HCT116 (cell line): ENCODE measurements at regions not wholly inside any gene's neighbourhood (a gene's known extent, or its start where the extent isn't known, plus 50 kb on each side); places are given as distances from the start of the nearest gene placed in this dataset.

ENCODE experiments used
- ATAC-seq: fragments of 200-7000 bp; cut with Tn5 transposase; 2 replicates; pipeline ENCODE4 v1.9.1; 2020; ENCODE audit warnings: mild to moderate bottlenecking, moderate library complexity
- BruUV-seq: library from RNA; stranded (reverse); fragments of 400-500 nt; replicated peaks from 2 replicates; lab custom pipeline; 2021; lab: Mats Ljungman, UMichigan
- CTCF ChIA-PET: fragments of 300-600 bp; sonication (Branson Sonifier 250); formaldehyde crosslinking; loops from one replicate; lab custom pipeline; 2021; ENCODE audit warnings: antibody characterized with exemption; lab: Charles Lee
- POLR2A ChIA-PET: fragments of 300-600, 350-600 bp; sonication (Branson Sonifier 250); formaldehyde crosslinking; loops from one replicate; lab custom pipeline; 2021; ENCODE audit warnings: antibody characterized with exemption; lab: Charles Lee
- RAD21 ChIA-PET, 2 experiments: fragments of 300-600 bp; sonication (Branson Sonifier 250); formaldehyde crosslinking; loops; one replicate each; lab custom pipeline; 2023; ENCODE audit warnings: low total read pairs in 2 of 2; ENCODE audit not compliant: uncharacterized antibody in 2 of 2, unreplicated experiment in 2 of 2, low non-redundant PET in 1 of 2; lab: Charles Lee
- DNase-seq: peaks from one replicate; pipeline ENCODE4 v3.0.0-alpha.2; 2010; ENCODE audit warnings: low read depth, low spot score
- H2AFZ ChIP-seq: fragments of 200-600 bp; shearing (Covaris generic), sonication (generic); 2 replicates; pipeline ENCODE4 v1.6.1; 2017; ENCODE audit warnings: low read depth, mixed run types, mixed read lengths, antibody characterized with exemption, low read length; ENCODE audit not compliant: poor library complexity, severe bottlenecking
- H3K27ac ChIP-seq: 2 replicates; pipeline ENCODE4 v1.5.1; 2012; ENCODE audit warnings: low read depth, low read length
- H3K27me3 ChIP-seq: fragments of 200-600 bp; sonication (generic); 2 replicates; pipeline ENCODE4 v1.6.1; 2016; ENCODE audit warnings: mixed run types, low read length, mixed read lengths; ENCODE audit not compliant: insufficient read depth
- H3K36me3 ChIP-seq, 2 experiments: fragments of 200-500 bp in 1 of 2; fragments of 200-600 bp in 1 of 2; sonication (Bioruptor generic) in 1 of 2; sonication (generic) in 1 of 2; 2 replicates each; pipeline versions ENCODE4 v1.5.1 to v1.6.1; 2014 to 2016; ENCODE audit warnings: low read length in 2 of 2, inconsistent platforms in 1 of 2, mixed read lengths in 1 of 2, mixed run types in 1 of 2; ENCODE audit not compliant: insufficient read depth in 2 of 2, control insufficient read depth in 1 of 2
- H3K4me1 ChIP-seq, 2 experiments: fragments of 200-600 bp in 1 of 2; sonication (generic) in 1 of 2; 2 replicates each; pipeline versions ENCODE4 v1.5.1 to v1.6.1; 2012 to 2017; ENCODE audit warnings: low read length in 2 of 2, inconsistent platforms in 1 of 2, mild to moderate bottlenecking in 1 of 2, mixed read lengths in 1 of 2, mixed run types in 1 of 2, moderate library complexity in 1 of 2; ENCODE audit not compliant: insufficient read depth in 2 of 2, control insufficient read depth in 1 of 2
- H3K4me2 ChIP-seq: fragments of 200-600 bp; sonication (generic); 2 replicates; pipeline ENCODE4 v1.6.1; 2017; ENCODE audit warnings: mixed run types, low read length, mixed read lengths
- H3K4me3 ChIP-seq, 2 experiments: fragments of 200-600 bp in 1 of 2; sonication (generic) in 1 of 2; replicated peaks in 1 of 2; 2 replicates each; pipeline ENCODE4 v1.5.1; 2011 to 2016; ENCODE audit warnings: low read length in 2 of 2, control low read depth in 1 of 2, low read depth in 1 of 2, mild to moderate bottlenecking in 1 of 2, mixed read lengths in 1 of 2, mixed run types in 1 of 2
- H3K79me2 ChIP-seq: fragments of 200-600 bp; sonication (generic); 2 replicates; pipeline ENCODE4 v1.6.1; 2017; ENCODE audit warnings: mild to moderate bottlenecking, mixed run types, low read length, moderate library complexity, mixed read lengths; ENCODE audit not compliant: insufficient read depth
- H3K9ac ChIP-seq: fragments of 200-600 bp; sonication (generic); 2 replicates; pipeline ENCODE4 v1.6.1; 2016; ENCODE audit warnings: low read length, mixed read lengths
- H3K9me2 ChIP-seq: fragments of 200-600 bp; sonication (generic), shearing (Covaris generic); 2 replicates; pipeline ENCODE4 v1.6.1; 2017; ENCODE audit warnings: mixed run types, mild to moderate bottlenecking, moderate library complexity; ENCODE audit not compliant: insufficient read depth
- H3K9me3 ChIP-seq, 2 experiments: fragments of 200-500 bp in 1 of 2; fragments of 200-600 bp in 1 of 2; sonication (Bioruptor generic) in 1 of 2; sonication (generic) in 1 of 2; 2 replicates each; pipeline ENCODE4 v1.6.1; 2014 to 2017; ENCODE audit warnings: low read length in 2 of 2, mixed read lengths in 2 of 2, inconsistent platforms in 1 of 2, low read depth in 1 of 2, mild to moderate bottlenecking in 1 of 2, mixed run types in 1 of 2, moderate library complexity in 1 of 2; ENCODE audit not compliant: control insufficient read depth in 1 of 2, insufficient read depth in 1 of 2
- H4K20me1 ChIP-seq: fragments of 200-600 bp; sonication (generic), shearing (Covaris generic); 2 replicates; pipeline ENCODE4 v1.6.1; 2017; ENCODE audit warnings: mixed run types, mild to moderate bottlenecking, moderate library complexity; ENCODE audit not compliant: insufficient read depth
- ELF1 ChIP-seq: IDR thresholded peaks from 2 replicates; pipeline ENCODE4 v1.6.1; 2012; ENCODE audit warnings: low read depth, borderline replicate concordance
- FOSL1 ChIP-seq: IDR thresholded peaks from 2 replicates; pipeline ENCODE4 v1.6.1; 2012; ENCODE audit warnings: low read depth
- POLR2A ChIP-seq: IDR thresholded peaks from 2 replicates; pipeline ENCODE4 v1.7.0; 2011; ENCODE audit warnings: borderline replicate concordance; ENCODE audit not compliant: insufficient read depth, insufficient read length; ENCODE audit errors: extremely low read depth
- POLR2AphosphoS5 ChIP-seq: IDR thresholded peaks from 2 replicates; pipeline ENCODE4 v1.6.1; 2011; ENCODE audit warnings: mild to moderate bottlenecking, low read depth, low read length, moderate library complexity
- RAD21 ChIP-seq: IDR thresholded peaks from 2 replicates; pipeline ENCODE4 v1.6.1; 2012; ENCODE audit warnings: low read depth, mild to moderate bottlenecking
- SIN3A ChIP-seq: IDR thresholded peaks from 2 replicates; pipeline ENCODE4 v1.6.1; 2012; ENCODE audit warnings: low read depth
- SRF ChIP-seq: IDR thresholded peaks from 2 replicates; pipeline ENCODE4 v1.6.1; 2012; ENCODE audit warnings: low read depth
- TCF7L2 ChIP-seq: IDR thresholded peaks from 2 replicates; pipeline ENCODE4 v1.7.0; 2011; ENCODE audit warnings: borderline replicate concordance, inconsistent platforms; ENCODE audit not compliant: insufficient read depth, insufficient read length; ENCODE audit errors: extremely low read depth
- YY1 ChIP-seq: IDR thresholded peaks from 2 replicates; pipeline ENCODE4 v1.6.1; 2011; ENCODE audit warnings: low read length, low read depth, moderate library complexity, mild to moderate bottlenecking; ENCODE audit not compliant: insufficient replicate concordance; ENCODE audit errors: extremely low read depth
- ZFX ChIP-seq: fragments of 450-650 bp; IDR thresholded peaks from 2 replicates; pipeline ENCODE4 v1.6.1; 2017
- ZNF274 ChIP-seq: fragments of 200-500 bp; sonication (Bioruptor generic); IDR thresholded peaks from 2 replicates; pipeline ENCODE4 v1.6.1; 2014; ENCODE audit warnings: mild to moderate bottlenecking, low read depth, low read length, inconsistent platforms
- intact Hi-C: fragments of 100-400 bp; cut with micrococcal nuclease; formaldehyde crosslinking; loops from 2 replicates; pipeline ENCODE4 v1.10.0; 2022
- TF ChIP-seq, protein P1 (sequence below): IDR thresholded peaks from 2 replicates; pipeline ENCODE4 v1.6.1; 2012; ENCODE audit warnings: low read depth
- TF ChIP-seq, protein P2 (sequence below), 3 experiments: fragments of 200-600 bp in 1 of 3; sonication (generic) in 1 of 3; IDR thresholded peaks in 2 of 3; conservative IDR thresholded peaks in 1 of 3; 2 replicates each; pipeline ENCODE4 v1.5.1; 2012 to 2017; ENCODE audit warnings: low read depth in 2 of 3, low read length in 2 of 3, antibody characterized with exemption in 1 of 3, borderline replicate concordance in 1 of 3, control low read depth in 1 of 3, mild to moderate bottlenecking in 1 of 3, mixed read lengths in 1 of 3, mixed run types in 1 of 3, moderate library complexity in 1 of 3; ENCODE audit not compliant: insufficient read depth in 1 of 3
- TF ChIP-seq, protein P3 (sequence below): IDR thresholded peaks from 2 replicates; pipeline ENCODE4 v1.6.1; 2012
- TF ChIP-seq, protein P4 (sequence below): IDR thresholded peaks from 2 replicates; pipeline ENCODE4 v1.6.1; 2011; ENCODE audit warnings: mild to moderate bottlenecking, low read length, moderate library complexity; ENCODE audit not compliant: insufficient replicate concordance; ENCODE audit errors: extremely low read depth

DNA sequence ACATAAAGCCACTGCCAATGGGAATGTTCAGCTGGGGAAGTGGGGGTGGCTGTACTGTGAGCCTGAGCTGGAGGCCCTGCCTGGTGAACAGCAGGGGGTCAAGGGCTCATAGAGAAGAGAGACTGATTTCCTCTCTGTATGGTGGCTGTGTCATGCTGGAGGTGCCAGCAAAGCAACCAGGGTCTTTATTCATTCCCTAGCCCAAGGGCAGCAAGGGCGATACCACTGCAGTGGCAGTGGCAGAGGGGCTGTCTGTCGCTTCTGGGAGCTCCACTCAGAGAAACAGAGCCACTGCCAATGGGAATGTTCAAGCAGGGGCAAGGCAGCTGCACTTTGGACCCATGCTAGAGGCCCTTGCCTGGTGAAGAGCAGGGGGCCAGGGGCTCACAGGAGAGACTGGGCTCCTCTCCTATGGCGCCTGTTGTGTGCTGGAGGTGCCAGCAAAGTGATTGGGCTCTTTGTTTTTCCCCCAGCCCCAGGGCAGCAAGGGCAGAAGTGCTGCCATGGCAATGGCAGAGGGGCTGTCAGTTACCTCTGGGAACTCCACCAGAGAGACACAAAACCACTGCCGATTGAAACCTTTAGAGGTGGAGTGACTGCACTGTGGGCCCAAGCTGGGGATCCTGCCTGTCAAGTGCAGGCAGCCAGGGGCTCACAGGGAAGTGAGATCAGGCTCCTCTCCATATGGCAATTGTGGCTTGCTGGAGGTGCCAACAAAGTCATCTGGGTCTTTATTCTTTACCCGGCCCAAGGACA is 545.1 kb downstream of the SH2D4B start:
- CTCF ChIA-PET = no interaction called here
- POLR2A ChIA-PET = no interaction called here

More for the DNA sequence above, 545.1 kb downstream of the SH2D4B start:
- ATAC-seq = no peak
- Histone ChIP-seq H3K27ac (no peak overlapping the region), H3K4me1 (no peaks in the 10 kb centered on the region), H4K20me1 (no peaks in the 10 kb centered on the region), H3K36me3 (no peaks in the 10 kb centered on the region), H3K79me2 (no peaks in the 10 kb centered on the region), H3K27me3 (no peaks in the 10 kb centered on the region), H3K9me2 (no peaks in the 10 kb centered on the region), H3K9ac (no peak overlapping the region), H3K4me2 (no peak overlapping the region), H2AFZ (no peak overlapping the region), H3K4me3 (no peak overlapping the region), H3K9me3 (peaks cover 0 to 9% of the 10 kb centered on the region in 2 experiments; a peak in 2 of 4 replicates)
- TF ChIP-seq FOSL1 = no peak
- TF ChIP-seq ELF1 = no peak
- no peak for TF ChIP-seq SIN3A
- no peak for TF ChIP-seq POLR2A
- no peak for TF ChIP-seq YY1
- TF ChIP-seq POLR2AphosphoS5 = no peak
- TF ChIP-seq, protein P1, sequence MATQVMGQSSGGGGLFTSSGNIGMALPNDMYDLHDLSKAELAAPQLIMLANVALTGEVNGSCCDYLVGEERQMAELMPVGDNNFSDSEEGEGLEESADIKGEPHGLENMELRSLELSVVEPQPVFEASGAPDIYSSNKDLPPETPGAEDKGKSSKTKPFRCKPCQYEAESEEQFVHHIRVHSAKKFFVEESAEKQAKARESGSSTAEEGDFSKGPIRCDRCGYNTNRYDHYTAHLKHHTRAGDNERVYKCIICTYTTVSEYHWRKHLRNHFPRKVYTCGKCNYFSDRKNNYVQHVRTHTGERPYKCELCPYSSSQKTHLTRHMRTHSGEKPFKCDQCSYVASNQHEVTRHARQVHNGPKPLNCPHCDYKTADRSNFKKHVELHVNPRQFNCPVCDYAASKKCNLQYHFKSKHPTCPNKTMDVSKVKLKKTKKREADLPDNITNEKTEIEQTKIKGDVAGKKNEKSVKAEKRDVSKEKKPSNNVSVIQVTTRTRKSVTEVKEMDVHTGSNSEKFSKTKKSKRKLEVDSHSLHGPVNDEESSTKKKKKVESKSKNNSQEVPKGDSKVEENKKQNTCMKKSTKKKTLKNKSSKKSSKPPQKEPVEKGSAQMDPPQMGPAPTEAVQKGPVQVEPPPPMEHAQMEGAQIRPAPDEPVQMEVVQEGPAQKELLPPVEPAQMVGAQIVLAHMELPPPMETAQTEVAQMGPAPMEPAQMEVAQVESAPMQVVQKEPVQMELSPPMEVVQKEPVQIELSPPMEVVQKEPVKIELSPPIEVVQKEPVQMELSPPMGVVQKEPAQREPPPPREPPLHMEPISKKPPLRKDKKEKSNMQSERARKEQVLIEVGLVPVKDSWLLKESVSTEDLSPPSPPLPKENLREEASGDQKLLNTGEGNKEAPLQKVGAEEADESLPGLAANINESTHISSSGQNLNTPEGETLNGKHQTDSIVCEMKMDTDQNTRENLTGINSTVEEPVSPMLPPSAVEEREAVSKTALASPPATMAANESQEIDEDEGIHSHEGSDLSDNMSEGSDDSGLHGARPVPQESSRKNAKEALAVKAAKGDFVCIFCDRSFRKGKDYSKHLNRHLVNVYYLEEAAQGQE = no peak
- TF ChIP-seq RAD21 = no peak
- no peak for TF ChIP-seq ZFX
- no peak for TF ChIP-seq SRF
- TF ChIP-seq, protein P2, sequence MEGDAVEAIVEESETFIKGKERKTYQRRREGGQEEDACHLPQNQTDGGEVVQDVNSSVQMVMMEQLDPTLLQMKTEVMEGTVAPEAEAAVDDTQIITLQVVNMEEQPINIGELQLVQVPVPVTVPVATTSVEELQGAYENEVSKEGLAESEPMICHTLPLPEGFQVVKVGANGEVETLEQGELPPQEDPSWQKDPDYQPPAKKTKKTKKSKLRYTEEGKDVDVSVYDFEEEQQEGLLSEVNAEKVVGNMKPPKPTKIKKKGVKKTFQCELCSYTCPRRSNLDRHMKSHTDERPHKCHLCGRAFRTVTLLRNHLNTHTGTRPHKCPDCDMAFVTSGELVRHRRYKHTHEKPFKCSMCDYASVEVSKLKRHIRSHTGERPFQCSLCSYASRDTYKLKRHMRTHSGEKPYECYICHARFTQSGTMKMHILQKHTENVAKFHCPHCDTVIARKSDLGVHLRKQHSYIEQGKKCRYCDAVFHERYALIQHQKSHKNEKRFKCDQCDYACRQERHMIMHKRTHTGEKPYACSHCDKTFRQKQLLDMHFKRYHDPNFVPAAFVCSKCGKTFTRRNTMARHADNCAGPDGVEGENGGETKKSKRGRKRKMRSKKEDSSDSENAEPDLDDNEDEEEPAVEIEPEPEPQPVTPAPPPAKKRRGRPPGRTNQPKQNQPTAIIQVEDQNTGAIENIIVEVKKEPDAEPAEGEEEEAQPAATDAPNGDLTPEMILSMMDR (IDR thresholded peaks at IDR 0.05 in 2 of 3, conservative IDR thresholded peaks at IDR 0.05 in 1 of 3; ENCODE audit: borderline replicate concordance in 1 of 3, insufficient read depth in 1 of 3, low read depth in 2 of 3, low read length in 2 of 3) = no peak
- no peak for TF ChIP-seq ZNF274
- TF ChIP-seq, protein P3, sequence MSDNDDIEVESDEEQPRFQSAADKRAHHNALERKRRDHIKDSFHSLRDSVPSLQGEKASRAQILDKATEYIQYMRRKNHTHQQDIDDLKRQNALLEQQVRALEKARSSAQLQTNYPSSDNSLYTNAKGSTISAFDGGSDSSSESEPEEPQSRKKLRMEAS = no peak
- TF ChIP-seq, protein P4, sequence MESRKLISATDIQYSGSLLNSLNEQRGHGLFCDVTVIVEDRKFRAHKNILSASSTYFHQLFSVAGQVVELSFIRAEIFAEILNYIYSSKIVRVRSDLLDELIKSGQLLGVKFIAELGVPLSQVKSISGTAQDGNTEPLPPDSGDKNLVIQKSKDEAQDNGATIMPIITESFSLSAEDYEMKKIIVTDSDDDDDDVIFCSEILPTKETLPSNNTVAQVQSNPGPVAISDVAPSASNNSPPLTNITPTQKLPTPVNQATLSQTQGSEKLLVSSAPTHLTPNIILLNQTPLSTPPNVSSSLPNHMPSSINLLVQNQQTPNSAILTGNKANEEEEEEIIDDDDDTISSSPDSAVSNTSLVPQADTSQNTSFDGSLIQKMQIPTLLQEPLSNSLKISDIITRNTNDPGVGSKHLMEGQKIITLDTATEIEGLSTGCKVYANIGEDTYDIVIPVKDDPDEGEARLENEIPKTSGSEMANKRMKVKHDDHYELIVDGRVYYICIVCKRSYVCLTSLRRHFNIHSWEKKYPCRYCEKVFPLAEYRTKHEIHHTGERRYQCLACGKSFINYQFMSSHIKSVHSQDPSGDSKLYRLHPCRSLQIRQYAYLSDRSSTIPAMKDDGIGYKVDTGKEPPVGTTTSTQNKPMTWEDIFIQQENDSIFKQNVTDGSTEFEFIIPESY = no peak
- no peak for TF ChIP-seq TCF7L2
- RAD21 ChIA-PET = no interaction called here
- no peak for DNase-seq
- BruUV-seq = no TSS peak
- intact Hi-C loops = no loop called here
